B cell (primary cell): ENCODE measurements at regions not wholly inside any gene's neighbourhood (a gene's known extent, or its start where the extent isn't known, plus 50 kb on each side); places are given as distances from the start of the nearest gene placed in this dataset.
"Not testable (repeated sequence)": the region's sequence is repeated elsewhere in the genome, so short reads cannot be mapped to it uniquely, and the experiment has no call there.

Experiments
- ATAC-seq: fragments of 200-7000 bp; cut with Tn5 transposase; one replicate; pipeline ENCODE4 v1.10.0; 2021; ENCODE audit warnings: low read depth, mild to moderate bottlenecking, moderate number of reproducible peaks, moderate library complexity
- CTCF ChIA-PET: fragments of 350-600 bp; sonication (Branson Sonifier 250); formaldehyde crosslinking; loops from one replicate; lab custom pipeline; 2021; ENCODE audit warnings: antibody characterized with exemption, inconsistent platforms; lab: Charles Lee
- POLR2A ChIA-PET: fragments of 350-600 bp; sonication (Branson Sonifier 250); formaldehyde crosslinking; loops from one replicate; lab custom pipeline; 2021; ENCODE audit warnings: antibody characterized with exemption; lab: Charles Lee
- DNase-seq: peaks from one replicate; pipeline ENCODE4 v3.0.0; 2013
- H2AFZ ChIP-seq: 2 replicates; pipeline ENCODE4 v1.6.1; 2012; ENCODE audit warnings: mild to moderate bottlenecking, low read depth, low read length; ENCODE audit not compliant: insufficient read depth, poor library complexity, severe bottlenecking
- H3K27ac ChIP-seq, 2 donors: 1 replicate in 1 of 2; 2 replicates in 1 of 2; pipeline ENCODE4 v1.5.1; 2012 to 2013; ENCODE audit warnings: low read length in 2 of 2, mild to moderate bottlenecking in 2 of 2, moderate library complexity in 1 of 2
- H3K27me3 ChIP-seq, 4 experiments: fragments of 200-600 bp in 1 of 4; sonication (generic) in 1 of 4; replicated peaks in 1 of 4; 1 replicate in 2 of 4; 2 replicates in 2 of 4; pipeline versions ENCODE4 v1.6.1 to v1.7.0; 2013 to 2016; ENCODE audit warnings: low read length in 3 of 4, mild to moderate bottlenecking in 2 of 4, mixed read lengths in 1 of 4, moderate library complexity in 1 of 4; ENCODE audit not compliant: insufficient read depth in 4 of 4, control insufficient read depth in 3 of 4; ENCODE audit errors: control extremely low read depth in 1 of 4
- H3K36me3 ChIP-seq, 2 experiments: replicated peaks in 1 of 2; 1 replicate in 1 of 2; 2 replicates in 1 of 2; pipeline versions ENCODE4 v1.6.1 to v1.7.1; 2013; ENCODE audit warnings: low read length in 1 of 2; ENCODE audit not compliant: insufficient read depth in 2 of 2, control insufficient read depth in 1 of 2; ENCODE audit errors: control extremely low read depth in 1 of 2, extremely low read depth in 1 of 2
- H3K4me1 ChIP-seq, 2 donors: fragments of 200-600 bp in 1 of 2; sonication (generic) in 1 of 2; 1 replicate in 1 of 2; 2 replicates in 1 of 2; pipeline versions ENCODE4 v1.5.1 to v1.6.1; 2013 to 2017; ENCODE audit warnings: low read length in 2 of 2; ENCODE audit not compliant: control insufficient read depth in 2 of 2, insufficient read depth in 2 of 2
- H3K4me2 ChIP-seq: replicated peaks from 2 replicates; pipeline ENCODE3; 2012; ENCODE audit warnings: mild to moderate bottlenecking, low read depth, low read length; ENCODE audit not compliant: poor library complexity, severe bottlenecking
- H3K4me3 ChIP-seq, 5 experiments: fragments of 200-600 bp in 1 of 5; sonication (generic) in 1 of 5; 1 replicate in 3 of 5; 2 replicates in 2 of 5; pipeline versions ENCODE4 v1.5.1 to v1.7.0; 2011 to 2016; ENCODE audit warnings: low read length in 4 of 5, mild to moderate bottlenecking in 4 of 5, low read depth in 2 of 5, control low read depth in 1 of 5, moderate library complexity in 1 of 5; ENCODE audit not compliant: insufficient read depth in 1 of 5; ENCODE audit errors: control extremely low read depth in 1 of 5, extremely low read depth in 1 of 5
- H3K79me2 ChIP-seq: fragments of 200-600 bp; sonication (generic); one replicate; pipeline ENCODE4 v1.6.0; 2016; ENCODE audit warnings: low read length; ENCODE audit not compliant: control insufficient read depth, insufficient read depth
- H3K9ac ChIP-seq: fragments of 200-600 bp; sonication (generic); 2 replicates; pipeline ENCODE4 v1.6.1; 2017; ENCODE audit warnings: mild to moderate bottlenecking, low read length, moderate library complexity
- H3K9me3 ChIP-seq, 3 donors: one replicate each; pipeline versions ENCODE4 v1.6.1 to v1.7.1; 2013; ENCODE audit warnings: low read length in 2 of 3; ENCODE audit not compliant: control insufficient read depth in 2 of 3, insufficient read depth in 1 of 3; ENCODE audit errors: control extremely low read depth in 1 of 3
- H4K20me1 ChIP-seq: 2 replicates; pipeline ENCODE4 v1.6.0; 2012; ENCODE audit warnings: mild to moderate bottlenecking, low read length; ENCODE audit not compliant: insufficient read depth, control insufficient read depth, poor library complexity, severe bottlenecking
- H3K27ac Mint-ChIP-seq: one replicate; pipeline ENCODE4 v1.8.0; 2021; ENCODE audit warnings: mixed read lengths
- H3K27me3 Mint-ChIP-seq: one replicate; pipeline ENCODE4 v1.8.0; 2021; ENCODE audit warnings: mixed read lengths
- H3K4me1 Mint-ChIP-seq: one replicate; pipeline ENCODE4 v1.8.0; 2021; ENCODE audit warnings: mixed read lengths
- H3K4me3 Mint-ChIP-seq: one replicate; pipeline ENCODE4 v1.8.0; 2021; ENCODE audit warnings: mixed read lengths
- H3K9me3 Mint-ChIP-seq: one replicate; pipeline ENCODE4 v1.8.0; 2022; ENCODE audit warnings: mixed read lengths; ENCODE audit not compliant: insufficient read depth
- EZH2 ChIP-seq: IDR thresholded peaks from 2 replicates; pipeline ENCODE4 v1.6.1; 2012; ENCODE audit warnings: borderline replicate concordance, low read depth, mild to moderate bottlenecking, moderate library complexity, low read length; ENCODE audit not compliant: insufficient read depth, poor library complexity, severe bottlenecking
- WGBS: methylation state at CpG from one replicate; pipeline ENCODE4 v1.1.5; 2013; ENCODE audit warnings: missing lambda C conversion rate; ENCODE audit not compliant: insufficient coverage; 5-methylcytosine and 5-hydroxymethylcytosine counted together
- intact Hi-C: fragments of 100-400 bp; cut with micrococcal nuclease; formaldehyde crosslinking; loops from one replicate; pipeline ENCODE4 v1.10.0; 2022
- TF ChIP-seq, protein P1 (sequence below): fragments of 200-600 bp; IDR thresholded peaks from one replicate; pipeline ENCODE4 v1.8.0; 2022; ENCODE audit warnings: antibody characterized with exemption, mild to moderate bottlenecking

DNA sequence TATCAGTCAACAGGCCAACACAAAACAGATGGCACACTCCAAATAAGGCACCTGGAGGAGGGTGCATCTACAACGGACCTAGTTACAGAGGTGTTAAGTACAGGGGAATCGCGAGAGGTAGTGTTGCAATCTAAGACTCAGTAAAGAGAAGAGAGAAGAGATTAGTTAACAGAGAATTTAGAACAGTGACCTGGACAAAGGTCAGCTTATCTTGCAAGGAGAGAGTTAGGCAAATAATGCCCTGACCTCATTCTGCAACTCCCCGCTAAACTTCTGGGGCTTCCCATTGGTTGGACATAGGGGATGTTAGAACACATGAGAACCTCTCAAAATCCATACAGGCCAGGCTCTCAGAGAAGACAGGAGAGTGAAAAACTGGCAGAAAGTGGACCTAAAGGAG lies 289.4 kb upstream of the GK2 start:
- intact Hi-C loops = no loop called here
- POLR2A ChIA-PET = no interaction called here
- no peak overlapping the region for H3K9ac ChIP-seq
- TF ChIP-seq EZH2 = no peak
- TF ChIP-seq, protein P1, sequence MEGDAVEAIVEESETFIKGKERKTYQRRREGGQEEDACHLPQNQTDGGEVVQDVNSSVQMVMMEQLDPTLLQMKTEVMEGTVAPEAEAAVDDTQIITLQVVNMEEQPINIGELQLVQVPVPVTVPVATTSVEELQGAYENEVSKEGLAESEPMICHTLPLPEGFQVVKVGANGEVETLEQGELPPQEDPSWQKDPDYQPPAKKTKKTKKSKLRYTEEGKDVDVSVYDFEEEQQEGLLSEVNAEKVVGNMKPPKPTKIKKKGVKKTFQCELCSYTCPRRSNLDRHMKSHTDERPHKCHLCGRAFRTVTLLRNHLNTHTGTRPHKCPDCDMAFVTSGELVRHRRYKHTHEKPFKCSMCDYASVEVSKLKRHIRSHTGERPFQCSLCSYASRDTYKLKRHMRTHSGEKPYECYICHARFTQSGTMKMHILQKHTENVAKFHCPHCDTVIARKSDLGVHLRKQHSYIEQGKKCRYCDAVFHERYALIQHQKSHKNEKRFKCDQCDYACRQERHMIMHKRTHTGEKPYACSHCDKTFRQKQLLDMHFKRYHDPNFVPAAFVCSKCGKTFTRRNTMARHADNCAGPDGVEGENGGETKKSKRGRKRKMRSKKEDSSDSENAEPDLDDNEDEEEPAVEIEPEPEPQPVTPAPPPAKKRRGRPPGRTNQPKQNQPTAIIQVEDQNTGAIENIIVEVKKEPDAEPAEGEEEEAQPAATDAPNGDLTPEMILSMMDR = no peak
- Mint-ChIP-seq H3K27me3 (peaks cover 15% of the 10 kb centered on the region), H3K27ac (no peak overlapping the region), H3K4me3 (no peak overlapping the region), H3K4me1 (no peaks in the 10 kb centered on the region), H3K9me3 (peaks cover 9% of the 10 kb centered on the region)
- peaks cover 3 to 4% (median 3%) of the 10 kb centered on the region in 3 donors for H3K9me3 ChIP-seq
- no peaks in the 10 kb centered on the region for H3K79me2 ChIP-seq
- no peaks in the 10 kb centered on the region for H3K4me1 ChIP-seq
- H3K36me3 ChIP-seq = no peaks in the 10 kb centered on the region
- no peak overlapping the region for H3K27ac ChIP-seq
- H3K4me3 ChIP-seq = no peak overlapping the region
- no peak overlapping the region for H2AFZ ChIP-seq
- CTCF ChIA-PET = no interaction called here
- ATAC-seq = no peak
- no peaks in the 10 kb centered on the region for H3K27me3 ChIP-seq
- no peak overlapping the region for H3K4me2 ChIP-seq
- 100% methylated on average over 3 of the region's 4 CpGs for WGBS
- H4K20me1 ChIP-seq = no peaks in the 10 kb centered on the region
- DNase-seq = no peak

DNA sequence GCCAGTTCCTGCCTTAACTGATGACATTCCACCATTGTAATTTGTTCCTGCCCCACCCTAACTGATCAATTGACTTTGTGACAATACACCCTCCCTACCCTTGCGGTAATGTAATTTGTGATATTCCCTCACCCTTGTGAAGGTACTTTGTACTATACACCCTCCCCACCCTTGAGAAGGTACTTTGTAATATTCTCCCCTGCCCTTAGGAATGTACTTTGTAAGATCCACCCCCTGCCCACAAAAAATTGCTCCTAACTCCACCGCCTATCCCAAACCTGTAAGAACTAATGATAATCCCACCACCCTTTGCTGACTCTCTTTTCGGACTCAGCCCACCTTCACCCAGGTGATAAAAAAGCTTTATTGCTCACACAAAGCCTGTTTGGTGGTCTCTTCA lies 288.5 kb upstream of the GK2 start:
- CTCF ChIA-PET, H3K9me3 ChIP-seq, H3K9me3 Mint-ChIP-seq, H3K4me1 Mint-ChIP-seq, ATAC-seq, H3K9ac ChIP-seq, H3K4me1 ChIP-seq, H3K4me3 Mint-ChIP-seq, H4K20me1 ChIP-seq, H3K27ac Mint-ChIP-seq, H2AFZ ChIP-seq, H3K27me3 ChIP-seq, DNase-seq, H3K79me2 ChIP-seq, H3K4me2 ChIP-seq, POLR2A ChIA-PET, H3K4me3 ChIP-seq, H3K36me3 ChIP-seq, intact Hi-C loops, H3K27ac ChIP-seq: not testable (repeated sequence)
- peaks cover 15% of the 10 kb centered on the region for H3K27me3 Mint-ChIP-seq
- 80% methylated on average over 2 of the region's 3 CpGs for WGBS
